DND-41 (cell line): ENCODE measurements at regions not wholly inside any gene's neighbourhood (a gene's known extent, or its start where the extent isn't known, plus 50 kb on each side); places are given as distances from the start of the nearest gene placed in this dataset.

Source experiments
- ATAC-seq: fragments of 200-7000 bp; cut with Tn5 transposase; 3 replicates; pipeline ENCODE4 v1.9.1; 2021; ENCODE audit warnings: low read depth; ENCODE audit not compliant: insufficient read depth
- DNase-seq: peaks from one replicate; pipeline ENCODE4 v3.0.0-alpha.2; 2020
- H2AFZ ChIP-seq: 2 replicates; pipeline ENCODE4 v1.6.0; 2012; ENCODE audit warnings: low read depth, low read length
- H3K27ac ChIP-seq: 2 replicates; pipeline ENCODE4 v1.5.1; 2012; ENCODE audit warnings: low read length, inconsistent platforms
- H3K27me3 ChIP-seq: fragments of 200-600 bp; sonication (generic); 2 replicates; pipeline ENCODE4 v1.6.0; 2012; ENCODE audit warnings: low read length, mild to moderate bottlenecking, inconsistent platforms; ENCODE audit not compliant: insufficient read depth, poor library complexity
- H3K36me3 ChIP-seq: 2 replicates; pipeline ENCODE4 v1.5.1; 2012; ENCODE audit warnings: low read length, inconsistent platforms; ENCODE audit not compliant: insufficient read depth
- H3K4me1 ChIP-seq: 2 replicates; pipeline ENCODE4 v1.5.1; 2012; ENCODE audit warnings: mild to moderate bottlenecking, low read length; ENCODE audit not compliant: insufficient read depth
- H3K4me2 ChIP-seq: 2 replicates; pipeline ENCODE4 v1.6.0; 2012; ENCODE audit warnings: mild to moderate bottlenecking, moderate library complexity, low read length, inconsistent platforms; ENCODE audit not compliant: insufficient read depth
- H3K4me3 ChIP-seq, 2 experiments: fragments of 200-600 bp in 1 of 2; shearing (Covaris generic) in 1 of 2; 2 replicates each; pipeline ENCODE4 v1.5.1; 2012 to 2016; ENCODE audit warnings: inconsistent platforms in 2 of 2, low read length in 2 of 2, mild to moderate bottlenecking in 2 of 2, low read depth in 1 of 2, moderate library complexity in 1 of 2
- H3K79me2 ChIP-seq: 2 replicates; pipeline ENCODE4 v1.6.0; 2012; ENCODE audit warnings: low read length, inconsistent platforms; ENCODE audit not compliant: insufficient read depth
- H3K9ac ChIP-seq: 2 replicates; pipeline ENCODE4 v1.6.0; 2012; ENCODE audit warnings: low read depth, mild to moderate bottlenecking, inconsistent platforms, low read length, moderate library complexity
- H3K9me3 ChIP-seq: 2 replicates; pipeline ENCODE4 v1.5.1; 2012; ENCODE audit warnings: low read length, moderate library complexity, mild to moderate bottlenecking, inconsistent platforms; ENCODE audit not compliant: insufficient read depth, severe bottlenecking
- H4K20me1 ChIP-seq: 2 replicates; pipeline ENCODE4 v1.6.0; 2012; ENCODE audit warnings: low read length; ENCODE audit not compliant: insufficient read depth
- CTCF ChIP-seq: IDR thresholded peaks from 2 replicates; pipeline ENCODE4 v1.5.1; 2012; ENCODE audit warnings: borderline replicate concordance, low read length, moderate library complexity, mild to moderate bottlenecking; ENCODE audit not compliant: poor library complexity, severe bottlenecking; ENCODE audit errors: extremely low read depth
- EZH2 ChIP-seq: IDR thresholded peaks from 3 replicates; pipeline ENCODE4 v1.6.1; 2012; ENCODE audit warnings: borderline replicate concordance, low read depth, mild to moderate bottlenecking, moderate library complexity, low read length, inconsistent platforms; ENCODE audit not compliant: severe bottlenecking

GRCh38 chr22:44596396-44597125, 98.5 kb upstream of the RTL6 start:
- TF ChIP-seq CTCF (no peak), EZH2 (no peak)
- Histone ChIP-seq H3K27ac (no peak overlapping the region), H3K79me2 (no peaks in the 10 kb centered on the region), H2AFZ (no peak overlapping the region), H3K9me3 (no peaks in the 10 kb centered on the region), H4K20me1 (peaks cover 3% of the 10 kb centered on the region; the same call in 1 of the 2 replicates), H3K27me3 (no peaks in the 10 kb centered on the region), H3K36me3 (no peaks in the 10 kb centered on the region), H3K4me1 (no peaks in the 10 kb centered on the region), H3K9ac (no peak overlapping the region), H3K4me3 (no peak overlapping the region), H3K4me2 (no peak overlapping the region)
- no peak for ATAC-seq
- DNase-seq = no peak

GRCh38 chr22:44595841-44596341, 97.9 kb upstream of the RTL6 start:
- Histone ChIP-seq H3K9ac (no peak overlapping the region), H3K4me2 (no peak overlapping the region), H3K36me3 (no peaks in the 10 kb centered on the region), H3K4me1 (no peaks in the 10 kb centered on the region), H3K4me3 (no peak overlapping the region), H3K27ac (no peak overlapping the region), H2AFZ (no peak overlapping the region), H3K9me3 (no peaks in the 10 kb centered on the region), H3K79me2 (no peaks in the 10 kb centered on the region), H3K27me3 (no peaks in the 10 kb centered on the region), H4K20me1 (peaks cover 3% of the 10 kb centered on the region; the same call in 1 of the 2 replicates)
- TF ChIP-seq CTCF (no peak), EZH2 (no peak)
- ATAC-seq (no peak), DNase-seq (no peak)

- Histone ChIP-seq H3K4me2 (no peak overlapping the region), H3K36me3 (no peaks in the 10 kb centered on the region), H3K9me3 (no peaks in the 10 kb centered on the region), H3K27me3 (no peaks in the 10 kb centered on the region), H3K79me2 (no peaks in the 10 kb centered on the region), H3K9ac (no peak overlapping the region), H3K4me1 (no peaks in the 10 kb centered on the region), H3K27ac (no peak overlapping the region), H2AFZ (no peak overlapping the region), H3K4me3 (no peak overlapping the region), H4K20me1 (peaks cover 3% of the 10 kb centered on the region; the same call in 1 of the 2 replicates)
- DNase-seq (no peak), ATAC-seq (no peak)
- TF ChIP-seq CTCF (no peak), EZH2 (no peak)
Observed at GRCh38 chr22:44594951-44595350, 96.9 kb upstream of the RTL6 start.
